MM.1S (cell line): ENCODE measurements at regions not wholly inside any gene's neighbourhood (a gene's known extent, or its start where the extent isn't known, plus 50 kb on each side); places are given as distances from the start of the nearest gene placed in this dataset.

ENCODE experiments used
- CTCF ChIP-seq: fragments of 300-600 bp; sonication (generic); IDR thresholded peaks from 2 replicates; pipeline ENCODE4 v1.5.1; 2016; ENCODE audit warnings: antibody characterized with exemption, low read length, mixed read lengths
- EZH2 ChIP-seq: fragments of 300-600 bp; sonication (generic); optimal IDR thresholded peaks from 2 replicates; pipeline ENCODE3; 2017; ENCODE audit warnings: low read depth, mild to moderate bottlenecking, antibody characterized with exemption, low read length, mixed read lengths
- EZH2phosphoT487 ChIP-seq: fragments of 300-600 bp; sonication (generic); IDR thresholded peaks from 2 replicates; pipeline ENCODE4 v1.6.1; 2018; ENCODE audit warnings: antibody characterized with exemption, low read length

- no peak for TF ChIP-seq CTCF
- TF ChIP-seq EZH2 = no peak
- no peak for TF ChIP-seq EZH2phosphoT487
These were observed 528.6 kb downstream of the GATA3 start for GRCh38 chr10:8583096-8583495.
